Thyroid gland (tissue), 4 donors: ENCODE measurements at regions not wholly inside any gene's neighbourhood (a gene's known extent, or its start where the extent isn't known, plus 50 kb on each side); places are given as distances from the start of the nearest gene placed in this dataset.
"Not testable (repeated sequence)": the region's sequence is repeated elsewhere in the genome, so short reads cannot be mapped to it uniquely, and the experiment has no call there.

Source experiments
- DNase-seq, 2 donors: peaks; one replicate each; pipeline ENCODE4 v3.0.0-alpha.2; 2019
- H3K27ac ChIP-seq, 3 donors: fragments of 200-600 bp; sonication (generic); 1 replicate in 2 of 3; 2 replicates in 1 of 3; pipeline ENCODE4 v1.5.1; 2016 to 2019; ENCODE audit warnings: mild to moderate bottlenecking in 1 of 3, moderate library complexity in 1 of 3
- H3K27me3 ChIP-seq: fragments of 200-600 bp; sonication (generic); one replicate; pipeline ENCODE4 v1.5.1; 2019
- H3K36me3 ChIP-seq, 2 donors: fragments of 200-600 bp; sonication (generic); one replicate each; pipeline ENCODE4 v1.5.1; 2016 to 2019
- H3K4me1 ChIP-seq, 2 donors: fragments of 200-600 bp; sonication (generic); one replicate each; pipeline ENCODE4 v1.5.1; 2017 to 2019
- H3K4me3 ChIP-seq, 3 donors: fragments of 200-600 bp; sonication (generic); replicated peaks in 1 of 3; 1 replicate in 2 of 3; 2 replicates in 1 of 3; pipeline ENCODE4 v1.5.1; 2016; ENCODE audit warnings: mild to moderate bottlenecking in 1 of 3
- H3K9me3 ChIP-seq: fragments of 200-600 bp; sonication (generic); one replicate; pipeline ENCODE4 v1.5.1; 2017
- CTCF ChIP-seq, 6 experiments: fragments of 200-600 bp in 3 of 6; fragments of 450-650 bp in 3 of 6; sonication (generic) in 3 of 6; IDR thresholded peaks; one replicate each; pipeline ENCODE4 v1.5.1; 2016 to 2019; ENCODE audit warnings: antibody characterized with exemption in 6 of 6, mild to moderate bottlenecking in 2 of 6, inconsistent platforms in 1 of 6, moderate library complexity in 1 of 6
- POLR2A ChIP-seq, 2 donors: fragments of 450-650 bp; IDR thresholded peaks; one replicate each; pipeline ENCODE4 v1.6.1; 2017; ENCODE audit warnings: antibody characterized with exemption in 2 of 2, mild to moderate bottlenecking in 2 of 2, moderate library complexity in 1 of 2
- WGBS, 2 donors: methylation state at CpG; one replicate each; pipeline ENCODE4 v1.1.5; 2017; 5-methylcytosine and 5-hydroxymethylcytosine counted together
- intact Hi-C: fragments of 100-400 bp; cut with DNase I; formaldehyde crosslinking; loops from one replicate; pipeline ENCODE4 v1.15.1; 2023

GRCh38 chr15:92781925-92782453, 118.1 kb upstream of the CHD2 start:
- no peaks in the 10 kb centered on the region for H3K36me3 ChIP-seq
- no peak for TF ChIP-seq POLR2A (IDR thresholded peaks at IDR 0.05)
- no peaks in the 10 kb centered on the region for H3K9me3 ChIP-seq
- DNase-seq, result no peak
- no peaks in the 10 kb centered on the region for H3K4me1 ChIP-seq
- no peak overlapping the region for H3K27ac ChIP-seq
- no peak overlapping the region for H3K4me3 ChIP-seq
- H3K27me3 ChIP-seq, result no peaks in the 10 kb centered on the region
- WGBS, 2 donors, result 82 to 83% methylated on average over 4 of the region's 4 CpGs
- intact Hi-C loops, result no loop called here

- Histone ChIP-seq H3K9me3 (no peaks in the 10 kb centered on the region), H3K27me3 (no peaks in the 10 kb centered on the region), H3K4me3 (no peak overlapping the region), H3K4me1 (no peaks in the 10 kb centered on the region), H3K27ac (no peak overlapping the region), H3K36me3 (no peaks in the 10 kb centered on the region)
- WGBS, 2 donors, result 90 to 96% methylated on average over 3 of the region's 3 CpGs
- no peak for DNase-seq
- intact Hi-C loops, result no loop called here
- TF ChIP-seq POLR2A (IDR thresholded peaks at IDR 0.05) (no peak), CTCF (IDR thresholded peaks at IDR 0.05) (no peak)
These were observed 113.0 kb upstream of the CHD2 start for GRCh38 chr15:92787116-92787515.

GRCh38 chr15:92788196-92788595, 111.9 kb upstream of the CHD2 start:
- H3K27me3 ChIP-seq, result no peaks in the 10 kb centered on the region
- intact Hi-C loops, result no loop called here
- no peaks in the 10 kb centered on the region for H3K9me3 ChIP-seq
- no peak for DNase-seq
- no peak overlapping the region for H3K4me3 ChIP-seq
- no peaks in the 10 kb centered on the region for H3K36me3 ChIP-seq
- H3K27ac ChIP-seq, result no peak overlapping the region
- TF ChIP-seq POLR2A (IDR thresholded peaks at IDR 0.05) (no peak), CTCF (IDR thresholded peaks at IDR 0.05) (no peak)
- no peaks in the 10 kb centered on the region for H3K4me1 ChIP-seq
- WGBS, 2 donors, result 95% methylated on average over 5 of the region's 5 CpGs

- DNase-seq, H3K27ac ChIP-seq, intact Hi-C loops, H3K9me3 ChIP-seq, H3K4me3 ChIP-seq, H3K27me3 ChIP-seq, H3K36me3 ChIP-seq, H3K4me1 ChIP-seq: not testable (repeated sequence)
- WGBS, 2 donors, result 98 to 99% methylated on average over 15 of the region's 15 CpGs
These were observed 111.3 kb upstream of the CHD2 start for GRCh38 chr15:92788793-92789192.

- DNase-seq, result no peak
- intact Hi-C loops, result loop anchor here (5.0 to 10.0 kb wide), 2 partner anchors 126 to 229 kb away; no protein-coding TSS in a partner anchor
- no peak for TF ChIP-seq POLR2A (IDR thresholded peaks at IDR 0.05)
- no peak for TF ChIP-seq CTCF (IDR thresholded peaks at IDR 0.05)
- peaks cover 0 to 4% of the 10 kb centered on the region in 2 donors for H3K4me1 ChIP-seq
- no peak overlapping the region for H3K27ac ChIP-seq
- H3K36me3 ChIP-seq, result no peaks in the 10 kb centered on the region
- no peaks in the 10 kb centered on the region for H3K9me3 ChIP-seq
- no peak overlapping the region for H3K4me3 ChIP-seq
- no peaks in the 10 kb centered on the region for H3K27me3 ChIP-seq
- 88 to 89% methylated on average over 1 of the region's 1 CpG for WGBS, 2 donors
These were observed 103.9 kb upstream of the CHD2 start for GRCh38 chr15:92796161-92796611.

GRCh38 chr15:92797168-92798052, 102.7 kb upstream of the CHD2 start:
- intact Hi-C loops, result loop anchor here (5.0 to 10.0 kb wide), 2 partner anchors 125 to 227 kb away; no protein-coding TSS in a partner anchor
- Histone ChIP-seq H3K36me3 (no peaks in the 10 kb centered on the region), H3K4me3 (no peak overlapping the region), H3K27me3 (no peaks in the 10 kb centered on the region), H3K27ac (peak overlapping the region in 2 of 3 donors; percentile 41 to 51), H3K4me1 (peaks cover 0 to 10% of the 10 kb centered on the region in 2 donors), H3K9me3 (no peaks in the 10 kb centered on the region)
- DNase-seq, result no peak
- TF ChIP-seq POLR2A (IDR thresholded peaks at IDR 0.05), result no peak
- TF ChIP-seq CTCF (IDR thresholded peaks at IDR 0.05), result peak; percentile 55 to 85 (median 62)
- 76 to 78% methylated on average over 12 of the region's 12 CpGs for WGBS, 2 donors
